Osteoblast (primary cell): ENCODE measurements at regions not wholly inside any gene's neighbourhood (a gene's known extent, or its start where the extent isn't known, plus 50 kb on each side); places are given as distances from the start of the nearest gene placed in this dataset.

Experiments used
- DNase-seq: peaks from one replicate; pipeline ENCODE4 v3.0.0; 2011; ENCODE audit warnings: low spot score, mixed read lengths; ENCODE audit not compliant: insufficient read length; ENCODE audit errors: missing footprints
- H2AFZ ChIP-seq: 2 replicates; pipeline ENCODE4 v1.6.0; 2011; ENCODE audit warnings: mild to moderate bottlenecking, low read length
- H3K27ac ChIP-seq: 2 replicates; pipeline ENCODE4 v1.5.1; 2011; ENCODE audit warnings: mild to moderate bottlenecking, low read depth, low read length, moderate library complexity
- H3K27me3 ChIP-seq: 2 replicates; pipeline ENCODE4 v1.6.0; 2012; ENCODE audit warnings: mild to moderate bottlenecking, control low read depth, inconsistent platforms, low read length, moderate library complexity; ENCODE audit not compliant: insufficient read depth
- H3K36me3 ChIP-seq: 2 replicates; pipeline ENCODE4 v1.5.1; 2011; ENCODE audit warnings: mild to moderate bottlenecking, low read length, control low read depth, moderate library complexity; ENCODE audit not compliant: insufficient read depth
- H3K4me1 ChIP-seq: 2 replicates; pipeline ENCODE4 v1.5.1; 2011; ENCODE audit warnings: mild to moderate bottlenecking, low read length, control low read depth, moderate library complexity; ENCODE audit not compliant: insufficient read depth
- H3K4me2 ChIP-seq: 2 replicates; pipeline ENCODE4 v1.6.0; 2011; ENCODE audit warnings: mild to moderate bottlenecking, low read length; ENCODE audit not compliant: insufficient read depth
- H3K4me3 ChIP-seq: fragments of 200-600 bp; sonication (generic); 3 replicates; pipeline ENCODE4 v1.5.1; 2012; ENCODE audit warnings: mild to moderate bottlenecking, low read length, inconsistent platforms; ENCODE audit not compliant: insufficient read depth
- H3K79me2 ChIP-seq: 2 replicates; pipeline ENCODE4 v1.6.0; 2012; ENCODE audit warnings: mild to moderate bottlenecking, low read length, control low read depth, inconsistent platforms; ENCODE audit not compliant: insufficient read depth
- H3K9me3 ChIP-seq: 2 replicates; pipeline ENCODE4 v1.5.1; 2011; ENCODE audit warnings: low read depth, low read length, control low read depth
- H4K20me1 ChIP-seq: 2 replicates; pipeline ENCODE4 v1.6.0; 2012; ENCODE audit warnings: mild to moderate bottlenecking, low read length, control low read depth; ENCODE audit not compliant: insufficient read depth
- CTCF ChIP-seq: IDR thresholded peaks from 2 replicates; pipeline ENCODE4 v1.5.1; 2011; ENCODE audit warnings: mild to moderate bottlenecking, low read depth, low read length, moderate library complexity; ENCODE audit errors: extremely low read depth

- Histone ChIP-seq H2AFZ (no peak overlapping the region), H3K4me3 (no peak overlapping the region), H4K20me1 (no peaks in the 10 kb centered on the region), H3K9me3 (no peaks in the 10 kb centered on the region), H3K27me3 (no peaks in the 10 kb centered on the region), H3K79me2 (no peaks in the 10 kb centered on the region), H3K4me2 (no peak overlapping the region), H3K27ac (no peak overlapping the region), H3K4me1 (peaks cover 4% of the 10 kb centered on the region), H3K36me3 (no peaks in the 10 kb centered on the region)
- no peak for TF ChIP-seq CTCF
- DNase-seq = no peak
These were observed 225.4 kb upstream of the DAB2 start for GRCh38 chr5:39650008-39650762.

GRCh38 chr5:39648848-39649227, 224.1 kb upstream of the DAB2 start:
- DNase-seq = no peak
- Histone ChIP-seq H3K36me3 (no peaks in the 10 kb centered on the region), H3K4me2 (no peak overlapping the region), H3K79me2 (no peaks in the 10 kb centered on the region), H3K9me3 (no peaks in the 10 kb centered on the region), H3K4me1 (peaks cover 4% of the 10 kb centered on the region), H2AFZ (peak overlapping the region; percentile 6), H4K20me1 (no peaks in the 10 kb centered on the region), H3K27me3 (no peaks in the 10 kb centered on the region), H3K4me3 (no peak overlapping the region), H3K27ac (no peak overlapping the region)
- TF ChIP-seq CTCF = no peak

- H3K36me3 ChIP-seq = no peaks in the 10 kb centered on the region
- H2AFZ ChIP-seq = peak overlapping the region; percentile 6
- no peak overlapping the region for H3K4me2 ChIP-seq
- H3K4me3 ChIP-seq = no peak overlapping the region
- no peaks in the 10 kb centered on the region for H3K27me3 ChIP-seq
- TF ChIP-seq CTCF = no peak
- H3K9me3 ChIP-seq = no peaks in the 10 kb centered on the region
- no peaks in the 10 kb centered on the region for H4K20me1 ChIP-seq
- H3K79me2 ChIP-seq = no peaks in the 10 kb centered on the region
- peak overlapping the region; percentile 29 for H3K27ac ChIP-seq
- H3K4me1 ChIP-seq = peaks cover 4% of the 10 kb centered on the region
- DNase-seq = no peak
These were observed 223.5 kb upstream of the DAB2 start for GRCh38 chr5:39648085-39648847.

- TF ChIP-seq CTCF = no peak
- Histone ChIP-seq H3K27ac (no peak overlapping the region), H3K4me2 (no peak overlapping the region), H3K27me3 (no peaks in the 10 kb centered on the region), H3K4me1 (peaks cover 4% of the 10 kb centered on the region), H4K20me1 (no peaks in the 10 kb centered on the region), H3K9me3 (no peaks in the 10 kb centered on the region), H2AFZ (no peak overlapping the region), H3K4me3 (no peak overlapping the region), H3K36me3 (no peaks in the 10 kb centered on the region), H3K79me2 (no peaks in the 10 kb centered on the region)
- DNase-seq = no peak
These were observed 215.8 kb upstream of the DAB2 start for GRCh38 chr5:39640552-39640951.
